ENCODE measurements at regions not wholly inside any gene's neighbourhood (a gene's known extent, or its start where the extent isn't known, plus 50 kb on each side); places are given as distances from the start of the nearest gene placed in this dataset.
"Not testable (repeated sequence)": the region's sequence is repeated elsewhere in the genome, so short reads cannot be mapped to it uniquely, and the experiment has no call there.

- not testable (repeated sequence) for DNase-seq
These were observed 51.0 kb upstream of the UBE2Q2 start for GRCh38 chr15:75792236-75792635.

- DNase-seq = no peak
These were observed 51.9 kb upstream of the UBE2Q2 start for GRCh38 chr15:75791337-75791713.

GRCh38 chr15:75790631-75791336, 52.5 kb upstream of the UBE2Q2 start:
- DNase-seq = no peak

DNA sequence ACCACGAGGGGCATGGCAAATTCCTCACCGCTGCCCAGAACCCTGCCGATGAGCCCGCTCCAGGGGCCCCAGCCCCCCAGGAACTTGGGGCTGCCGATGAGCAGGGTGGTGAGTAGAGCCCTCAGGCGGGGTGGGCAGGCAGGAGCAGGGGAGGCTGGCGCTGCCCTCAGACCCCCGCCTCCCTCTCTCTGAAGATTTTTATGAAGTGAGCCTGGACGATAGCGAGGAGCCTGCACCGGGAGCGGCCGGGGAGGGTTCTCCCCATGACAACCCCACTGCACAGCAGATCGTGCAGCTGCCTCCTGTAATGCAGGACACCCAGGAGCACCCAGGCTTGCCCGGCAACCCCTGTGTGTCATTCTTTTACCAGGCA, 56.7 kb upstream of the UBE2Q2 start:
- no peak for DNase-seq

DNA sequence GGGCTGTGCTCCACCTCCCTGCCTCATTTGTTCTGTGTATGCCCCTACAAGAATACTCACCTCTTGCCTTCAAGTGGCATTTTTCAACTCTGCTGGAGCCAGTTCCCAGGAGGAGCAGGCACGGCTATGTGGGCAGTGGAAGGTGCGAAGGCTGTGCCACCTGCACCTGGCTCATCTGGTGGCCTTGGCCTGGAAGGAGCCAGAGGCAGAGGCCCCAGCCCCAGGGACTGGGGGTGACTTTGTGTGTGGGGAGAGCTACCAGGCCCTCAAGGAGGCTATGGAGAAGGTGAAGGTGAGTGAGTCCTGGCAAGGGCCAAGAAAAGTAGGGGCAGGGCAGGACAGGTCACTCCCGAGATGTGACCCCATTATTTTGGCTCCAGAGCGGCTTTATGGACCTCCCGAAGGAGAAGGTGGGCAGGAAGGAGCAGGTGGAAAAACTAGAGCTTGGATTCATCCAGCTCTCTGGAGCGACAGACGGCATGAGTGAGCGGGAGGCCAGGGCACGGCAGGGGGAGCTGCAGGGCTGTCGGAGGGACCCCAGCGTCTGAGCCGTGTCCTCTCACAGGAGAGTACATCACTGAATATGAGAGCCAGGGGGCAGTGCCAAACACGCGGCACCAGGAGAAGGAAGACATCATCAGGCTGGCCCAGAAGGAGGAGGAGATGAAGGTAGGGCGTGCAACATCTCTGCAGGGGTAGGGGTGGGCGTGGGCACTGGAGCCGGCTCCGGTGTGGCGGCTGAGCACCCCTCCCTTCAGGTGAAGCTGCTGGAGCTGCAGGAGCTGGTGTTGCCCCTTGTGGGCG, 57.3 kb upstream of the UBE2Q2 start:
- DNase-seq = no peak

- DNase-seq = not testable (repeated sequence)
These were observed 58.5 kb upstream of the UBE2Q2 start for GRCh38 chr15:75784511-75785480.

DNA sequence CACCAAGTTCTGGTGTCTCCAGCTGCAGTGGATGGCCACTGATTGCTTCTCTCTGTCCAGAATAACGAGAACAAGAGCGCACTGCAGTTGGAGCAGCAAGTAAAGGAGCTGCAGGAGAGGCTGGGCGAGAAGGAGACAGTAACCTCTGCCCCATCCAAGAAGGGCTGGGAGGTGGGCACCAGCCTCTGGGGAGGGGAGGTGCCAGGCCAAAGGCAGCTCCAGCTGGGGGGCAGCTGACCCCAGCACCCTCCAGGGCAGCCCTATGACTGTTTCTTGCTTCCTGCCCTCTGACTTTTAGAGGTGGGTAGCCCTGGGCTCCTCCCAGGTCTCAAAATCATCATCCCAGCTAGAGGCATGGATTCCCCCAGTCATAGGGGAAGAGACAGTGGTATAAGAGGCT, 59.7 kb upstream of the UBE2Q2 start:
- not testable (repeated sequence) for DNase-seq

GRCh38 chr15:75782926-75783325, 60.3 kb upstream of the UBE2Q2 start:
- DNase-seq = no peak

DNA sequence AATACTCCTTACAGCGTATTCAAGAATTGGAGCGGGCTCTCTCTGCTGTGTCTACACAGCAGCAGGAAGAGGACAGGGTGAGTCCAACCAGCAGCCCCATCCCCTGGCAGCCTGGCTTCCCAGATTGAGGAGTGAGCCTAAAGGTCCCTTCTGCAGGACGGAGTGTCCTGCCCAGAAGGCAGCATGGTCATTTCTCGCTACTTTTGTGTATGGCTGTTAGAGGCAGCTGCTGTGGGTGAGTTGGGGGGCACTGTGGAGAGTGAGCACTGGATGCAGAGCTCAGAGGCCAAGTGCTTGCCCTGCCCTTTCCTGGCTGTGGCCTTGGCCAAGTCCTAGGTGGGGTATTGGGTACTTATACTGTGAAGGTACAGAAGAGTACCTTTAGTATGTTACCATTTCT, 62.3 kb upstream of the UBE2Q2 start:
- not testable (repeated sequence) for DNase-seq

GRCh38 chr15:75779504-75779903, 63.7 kb upstream of the UBE2Q2 start:
- no peak for DNase-seq

DNA sequence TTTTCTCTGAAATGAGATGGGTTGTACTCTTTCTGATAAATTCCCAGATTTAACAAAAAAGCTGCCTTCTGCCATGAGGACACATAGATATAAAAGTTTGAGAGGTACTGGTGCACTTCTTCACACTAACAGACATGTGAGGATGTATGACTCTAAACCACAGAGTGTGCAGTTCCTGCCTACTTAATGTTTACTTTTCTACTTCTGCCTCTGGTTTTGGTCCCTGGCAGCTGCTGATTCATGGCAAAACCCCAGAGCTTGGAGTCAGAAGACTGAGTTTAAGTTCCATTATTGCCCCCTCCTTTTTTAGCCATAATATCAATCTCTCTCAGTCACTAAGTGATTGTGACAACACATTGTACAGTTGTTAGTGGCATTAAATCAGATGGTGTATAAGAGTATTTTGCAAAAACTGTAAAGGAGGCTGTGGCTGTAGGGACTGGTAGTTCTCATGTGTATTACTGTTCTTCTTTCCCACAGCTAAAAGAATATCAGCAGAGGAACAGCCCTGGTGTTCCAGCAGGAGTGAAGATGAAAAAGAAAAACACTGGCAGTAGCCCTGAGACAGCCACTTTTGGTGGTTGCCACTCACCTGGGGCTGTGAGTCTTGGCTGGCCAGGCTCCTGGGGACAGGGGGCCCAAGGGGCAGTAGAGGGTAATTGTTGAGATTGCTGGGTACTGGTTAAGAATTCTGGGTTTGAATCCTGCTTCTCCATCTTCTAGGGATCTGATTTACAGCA, 64.4 kb upstream of the CSPG4 start:
- not testable (repeated sequence) for DNase-seq

- DNase-seq = no peak
These were observed 63.4 kb upstream of the CSPG4 start for GRCh38 chr15:75776065-75776423.

- DNase-seq = peak; percentile 63
These were observed 62.8 kb upstream of the CSPG4 start for GRCh38 chr15:75775296-75776064.

GRCh38 chr15:75773974-75774373, 61.3 kb upstream of the CSPG4 start:
- not testable (repeated sequence) for DNase-seq

- DNase-seq = not testable (repeated sequence)
These were observed 58.4 kb upstream of the CSPG4 start for GRCh38 chr15:75771054-75771453.

- DNase-seq = no peak
These were observed 57.5 kb upstream of the CSPG4 start for GRCh38 chr15:75770131-75770530.

- not testable (repeated sequence) for DNase-seq
These were observed 55.9 kb upstream of the CSPG4 start for GRCh38 chr15:75768526-75768925.

- not testable (repeated sequence) for DNase-seq
These were observed 53.1 kb upstream of the CSPG4 start for GRCh38 chr15:75765551-75766305.

DNA sequence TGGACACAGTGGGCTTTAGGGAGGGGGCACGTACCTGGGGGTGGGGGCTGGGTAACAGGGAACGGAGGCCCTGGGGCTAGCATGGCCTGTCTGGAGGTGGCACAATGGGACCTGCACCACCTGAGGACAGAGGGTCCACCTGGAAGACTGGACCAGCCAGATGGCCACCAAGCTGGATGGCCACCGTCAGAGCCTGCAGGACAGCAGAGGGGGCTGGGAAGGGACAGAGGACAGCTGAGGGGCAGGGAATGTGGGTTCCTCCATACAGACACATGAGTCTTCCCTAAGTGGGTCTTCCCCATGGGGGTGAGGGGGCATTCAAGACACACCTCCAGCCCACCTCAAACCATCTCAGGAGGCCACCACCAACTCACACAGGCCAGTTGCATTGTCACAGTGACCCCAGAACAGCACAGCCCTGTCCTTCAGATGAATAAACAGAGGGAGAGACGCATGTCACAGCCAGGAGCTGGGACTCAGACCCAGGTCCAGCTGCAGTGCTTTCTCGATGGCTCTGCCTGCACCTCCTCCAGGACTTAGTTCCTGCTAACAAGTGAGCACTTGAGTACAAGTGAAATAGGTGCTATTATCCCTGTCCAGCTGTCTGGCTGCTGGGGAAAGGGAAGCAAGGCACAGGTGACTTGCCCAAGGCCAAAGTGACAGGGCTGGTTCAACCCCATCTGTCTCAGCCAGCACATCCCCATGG, 52.4 kb upstream of the CSPG4 start:
- DNase-seq = not testable (repeated sequence)

All from NCI-H1048 (cell line).